ENCODE measurements at regions not wholly inside any gene's neighbourhood (a gene's known extent, or its start where the extent isn't known, plus 50 kb on each side); places are given as distances from the start of the nearest gene placed in this dataset.

GRCh38 chr16:79869304-79870015 lies 268.9 kb upstream of the MAF start:
- Histone ChIP-seq H3K4me1 (ENCODE audit: control insufficient read depth, insufficient read depth, low read length, poor library complexity, severe bottlenecking) (no peaks in the 10 kb centered on the region), H3K27ac (ENCODE audit: low read depth, low read length, severe bottlenecking) (no peak overlapping the region), H3K9me3 (ENCODE audit: control insufficient read depth, low read length) (no peaks in the 10 kb centered on the region), H3K4me3 (ENCODE audit: extremely low read depth, insufficient read depth, low read length, poor library complexity, severe bottlenecking) (no peak overlapping the region), H3K36me3 (ENCODE audit: control insufficient read depth, insufficient read depth, low read length) (no peaks in the 10 kb centered on the region)
- WGBS, 2 experiments (ENCODE audit: insufficient coverage in 2 of 2), result 88 to 100% methylated on average over 2 to 3 of the region's 4 CpGs

- Histone ChIP-seq H3K36me3 (ENCODE audit: control insufficient read depth, insufficient read depth, low read length) (no peaks in the 10 kb centered on the region), H3K4me3 (ENCODE audit: extremely low read depth, insufficient read depth, low read length, poor library complexity, severe bottlenecking) (no peak overlapping the region), H3K4me1 (ENCODE audit: control insufficient read depth, insufficient read depth, low read length, poor library complexity, severe bottlenecking) (no peaks in the 10 kb centered on the region), H3K9me3 (ENCODE audit: control insufficient read depth, low read length) (no peaks in the 10 kb centered on the region), H3K27ac (ENCODE audit: low read depth, low read length, severe bottlenecking) (no peak overlapping the region)
- no CpG with 5 or more reads among the region's 2 CpGs for WGBS, 2 experiments (ENCODE audit: insufficient coverage in 2 of 2)
These were observed 268.3 kb upstream of the MAF start for GRCh38 chr16:79868841-79869240.

- Histone ChIP-seq H3K9me3 (ENCODE audit: control insufficient read depth, low read length) (no peaks in the 10 kb centered on the region), H3K27ac (ENCODE audit: low read depth, low read length, severe bottlenecking) (no peak overlapping the region), H3K4me1 (ENCODE audit: control insufficient read depth, insufficient read depth, low read length, poor library complexity, severe bottlenecking) (no peaks in the 10 kb centered on the region), H3K36me3 (ENCODE audit: control insufficient read depth, insufficient read depth, low read length) (no peaks in the 10 kb centered on the region), H3K4me3 (ENCODE audit: extremely low read depth, insufficient read depth, low read length, poor library complexity, severe bottlenecking) (no peak overlapping the region)
- 88 to 100% methylated on average over 2 of the region's 4 CpGs for WGBS, 2 experiments (ENCODE audit: insufficient coverage in 2 of 2)
These were observed 267.0 kb upstream of the MAF start for GRCh38 chr16:79867425-79867997.

DNA sequence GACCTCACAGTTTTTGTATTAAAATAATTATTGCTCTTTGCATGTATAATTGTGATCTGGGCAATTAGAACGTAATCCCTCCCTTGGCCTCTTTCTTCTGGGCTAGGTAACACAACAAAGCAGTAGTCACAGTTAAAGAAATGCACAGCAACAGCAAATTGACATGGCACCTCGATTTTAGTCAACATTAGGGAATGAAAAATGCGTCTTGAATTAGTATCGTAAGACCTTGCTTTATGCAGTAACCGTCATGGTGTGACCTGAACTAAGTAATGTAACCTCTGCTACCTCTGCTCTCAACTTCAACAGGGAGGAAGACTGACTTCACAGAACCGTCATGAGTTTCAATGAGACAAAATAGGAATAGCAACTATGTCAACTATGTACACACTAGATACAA lies 265.4 kb upstream of the MAF start:
- WGBS, 2 experiments (ENCODE audit: insufficient coverage in 2 of 2), result 92% methylated on average over 4 to 6 of the region's 6 CpGs

DNA sequence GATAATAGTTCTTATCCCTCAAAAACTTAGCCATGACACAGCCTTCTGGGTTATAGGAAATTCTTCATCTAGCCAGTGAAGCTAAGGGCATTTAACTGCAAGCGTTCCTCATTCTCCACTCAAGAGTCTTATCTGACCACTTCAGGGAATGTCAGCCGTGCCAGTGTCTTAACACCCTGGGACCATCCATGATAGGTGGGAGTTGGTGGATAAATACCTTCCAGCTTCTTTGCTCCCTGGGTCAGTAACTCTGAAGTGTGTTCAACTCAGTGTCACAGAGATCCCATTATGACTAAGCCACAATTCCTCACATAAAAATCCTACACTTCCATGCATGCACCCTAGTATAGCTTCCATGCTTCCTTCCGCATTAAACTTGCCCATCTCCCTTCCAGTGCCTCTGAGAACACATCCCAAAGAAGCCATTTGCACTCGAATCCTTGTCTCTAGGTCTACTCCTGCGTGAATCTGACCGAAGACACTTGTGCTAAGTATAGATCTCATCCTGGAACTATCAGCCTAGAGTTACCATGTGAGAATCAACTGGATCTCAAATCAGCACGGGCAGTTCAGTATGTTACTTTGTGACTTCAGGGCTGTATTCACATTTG lies 264.3 kb upstream of the MAF start:
- Histone ChIP-seq H3K9me3 (ENCODE audit: control insufficient read depth, low read length) (no peaks in the 10 kb centered on the region), H3K27ac (ENCODE audit: low read depth, low read length, severe bottlenecking) (no peak overlapping the region), H3K4me3 (ENCODE audit: extremely low read depth, insufficient read depth, low read length, poor library complexity, severe bottlenecking) (no peak overlapping the region), H3K36me3 (ENCODE audit: control insufficient read depth, insufficient read depth, low read length) (no peaks in the 10 kb centered on the region), H3K4me1 (ENCODE audit: control insufficient read depth, insufficient read depth, low read length, poor library complexity, severe bottlenecking) (no peaks in the 10 kb centered on the region)
- WGBS, 2 experiments (ENCODE audit: insufficient coverage in 2 of 2), result 88 to 93% methylated on average over 5 to 6 of the region's 7 CpGs

More for the DNA sequence above, 265.4 kb upstream of the MAF start:
- Histone ChIP-seq H3K36me3 (ENCODE audit: control insufficient read depth, insufficient read depth, low read length) (no peaks in the 10 kb centered on the region), H3K9me3 (ENCODE audit: control insufficient read depth, low read length) (no peaks in the 10 kb centered on the region), H3K4me3 (ENCODE audit: extremely low read depth, insufficient read depth, low read length, poor library complexity, severe bottlenecking) (no peak overlapping the region), H3K27ac (ENCODE audit: low read depth, low read length, severe bottlenecking) (no peak overlapping the region), H3K4me1 (ENCODE audit: control insufficient read depth, insufficient read depth, low read length, poor library complexity, severe bottlenecking) (no peaks in the 10 kb centered on the region)

DNA sequence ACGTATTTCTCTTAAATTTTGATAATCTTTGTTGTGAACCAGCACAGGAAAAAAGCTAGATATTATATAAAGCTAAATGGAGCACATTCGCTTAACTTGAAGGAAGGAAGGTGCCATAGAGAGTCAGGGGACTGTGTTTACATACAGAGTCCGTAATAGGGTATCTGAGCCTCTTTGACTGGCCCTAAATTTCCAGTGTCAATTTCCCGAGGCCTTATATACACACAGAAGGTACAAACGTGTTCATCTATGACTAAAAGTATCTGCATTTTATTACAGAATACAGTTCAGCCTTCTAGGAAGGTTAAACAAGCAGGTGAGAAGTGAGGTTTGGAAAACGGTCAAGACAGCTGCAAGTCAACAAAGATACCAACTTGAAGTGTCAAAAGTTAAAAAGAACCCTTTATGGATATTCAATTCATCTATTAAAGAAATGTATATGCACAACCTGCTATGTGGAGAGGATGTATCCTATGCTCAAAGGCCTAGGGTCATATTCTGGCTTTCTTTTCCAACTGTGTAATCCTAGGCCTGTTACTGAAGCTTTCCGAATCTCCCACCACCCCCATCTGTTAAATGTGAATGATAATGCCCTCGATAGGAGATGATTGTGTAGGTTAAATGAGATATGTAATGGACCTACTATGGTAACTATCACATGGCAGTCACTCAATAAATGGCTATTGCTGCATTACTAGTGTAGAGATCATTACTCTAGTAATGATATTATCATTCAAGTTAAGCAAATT lies 263.7 kb upstream of the MAF start:
- H3K9me3 ChIP-seq (ENCODE audit: control insufficient read depth, low read length), result no peaks in the 10 kb centered on the region
- H3K36me3 ChIP-seq (ENCODE audit: control insufficient read depth, insufficient read depth, low read length), result no peaks in the 10 kb centered on the region
- 89 to 100% methylated on average over 3 of the region's 8 CpGs for whole genome bisulfite sequencing, 2 experiments (ENCODE audit: insufficient coverage in 2 of 2)
- H3K4me3 ChIP-seq (ENCODE audit: extremely low read depth, insufficient read depth, low read length, poor library complexity, severe bottlenecking), result no peak overlapping the region
- no peaks in the 10 kb centered on the region for H3K4me1 ChIP-seq (ENCODE audit: control insufficient read depth, insufficient read depth, low read length, poor library complexity, severe bottlenecking)
- H3K27ac ChIP-seq (ENCODE audit: low read depth, low read length, severe bottlenecking), result no peak overlapping the region

- no peaks in the 10 kb centered on the region for H3K4me1 ChIP-seq (ENCODE audit: control insufficient read depth, insufficient read depth, low read length, poor library complexity, severe bottlenecking)
- no peak overlapping the region for H3K4me3 ChIP-seq (ENCODE audit: extremely low read depth, insufficient read depth, low read length, poor library complexity, severe bottlenecking)
- WGBS, 2 experiments (ENCODE audit: insufficient coverage in 2 of 2), result 84 to 97% methylated on average over 3 to 5 of the region's 7 CpGs
- H3K36me3 ChIP-seq (ENCODE audit: control insufficient read depth, insufficient read depth, low read length), result no peaks in the 10 kb centered on the region
- H3K27ac ChIP-seq (ENCODE audit: low read depth, low read length, severe bottlenecking), result no peak overlapping the region
- no peaks in the 10 kb centered on the region for H3K9me3 ChIP-seq (ENCODE audit: control insufficient read depth, low read length)
These were observed 262.8 kb upstream of the MAF start for GRCh38 chr16:79863128-79864031.

GRCh38 chr16:79862601-79863000 lies 262.1 kb upstream of the MAF start:
- WGBS, 2 experiments (ENCODE audit: insufficient coverage in 2 of 2), result 85 to 93% methylated on average over 5 to 6 of the region's 7 CpGs
- Histone ChIP-seq H3K4me3 (ENCODE audit: extremely low read depth, insufficient read depth, low read length, poor library complexity, severe bottlenecking) (no peak overlapping the region), H3K36me3 (ENCODE audit: control insufficient read depth, insufficient read depth, low read length) (no peaks in the 10 kb centered on the region), H3K4me1 (ENCODE audit: control insufficient read depth, insufficient read depth, low read length, poor library complexity, severe bottlenecking) (no peaks in the 10 kb centered on the region), H3K9me3 (ENCODE audit: control insufficient read depth, low read length) (no peaks in the 10 kb centered on the region), H3K27ac (ENCODE audit: low read depth, low read length, severe bottlenecking) (no peak overlapping the region)

DNA sequence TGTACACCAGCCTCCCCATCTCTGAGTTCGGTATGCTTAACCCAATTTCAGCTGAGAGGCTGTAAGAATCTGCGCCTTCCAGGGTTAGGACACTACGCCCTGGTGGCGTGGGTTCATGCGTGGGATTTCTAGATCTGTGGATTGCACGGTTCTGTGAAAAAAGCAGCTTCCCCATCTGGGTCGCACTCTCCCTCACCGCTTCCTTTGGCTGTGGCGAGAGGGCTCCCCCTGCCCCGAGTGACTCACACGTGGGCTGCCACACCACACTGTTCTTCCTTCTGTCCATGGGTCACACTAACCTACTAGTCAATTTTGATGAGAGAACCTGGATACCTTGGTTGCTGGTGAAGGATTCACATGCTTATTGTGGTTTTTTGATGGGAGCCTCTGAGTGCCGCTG lies 256.0 kb upstream of the MAF start:
- Histone ChIP-seq H3K4me1 (ENCODE audit: control insufficient read depth, insufficient read depth, low read length, poor library complexity, severe bottlenecking) (no peaks in the 10 kb centered on the region), H3K4me3 (ENCODE audit: extremely low read depth, insufficient read depth, low read length, poor library complexity, severe bottlenecking) (no peak overlapping the region), H3K27ac (ENCODE audit: low read depth, low read length, severe bottlenecking) (no peak overlapping the region), H3K36me3 (ENCODE audit: control insufficient read depth, insufficient read depth, low read length) (no peaks in the 10 kb centered on the region), H3K9me3 (ENCODE audit: control insufficient read depth, low read length) (peaks cover 16% of the 10 kb centered on the region)
- 86 to 97% methylated on average over 8 of the region's 12 CpGs for WGBS, 2 experiments (ENCODE audit: insufficient coverage in 2 of 2)

GRCh38 chr16:79850348-79850747 lies 249.8 kb upstream of the MAF start:
- Histone ChIP-seq H3K4me1 (ENCODE audit: control insufficient read depth, insufficient read depth, low read length, poor library complexity, severe bottlenecking) (peaks cover 3% of the 10 kb centered on the region), H3K4me3 (ENCODE audit: extremely low read depth, insufficient read depth, low read length, poor library complexity, severe bottlenecking) (no peak overlapping the region), H3K36me3 (ENCODE audit: control insufficient read depth, insufficient read depth, low read length) (no peaks in the 10 kb centered on the region), H3K9me3 (ENCODE audit: control insufficient read depth, low read length) (peaks cover 4% of the 10 kb centered on the region), H3K27ac (ENCODE audit: low read depth, low read length, severe bottlenecking) (no peak overlapping the region)
- 90% methylated on average over 3 of the region's 3 CpGs; no CpG with 5 or more reads in 1 of the 2 experiments for WGBS, 2 experiments (ENCODE audit: insufficient coverage in 2 of 2)

All from mesodermal cell (in vitro differentiated cells).